Suprapubic skin (tissue), 4 donors: ENCODE measurements at regions not wholly inside any gene's neighbourhood (a gene's known extent, or its start where the extent isn't known, plus 50 kb on each side); places are given as distances from the start of the nearest gene placed in this dataset.

Experiments used
- DNase-seq, 2 donors: peaks; one replicate each; pipeline ENCODE4 v3.0.0-alpha.2; 2019; ENCODE audit warnings: low spot score in 2 of 2
- H3K27ac ChIP-seq: fragments of 200-600 bp; sonication (generic); one replicate; pipeline ENCODE4 v1.5.1; 2019
- H3K27me3 ChIP-seq: fragments of 200-600 bp; sonication (generic); one replicate; pipeline ENCODE4 v1.5.1; 2019
- H3K36me3 ChIP-seq: fragments of 200-600 bp; sonication (generic); one replicate; pipeline ENCODE4 v1.5.1; 2019
- H3K4me1 ChIP-seq: fragments of 200-600 bp; sonication (generic); one replicate; pipeline ENCODE4 v1.5.1; 2019
- H3K4me3 ChIP-seq: fragments of 200-600 bp; sonication (generic); one replicate; pipeline ENCODE4 v1.5.1; 2019; ENCODE audit warnings: mild to moderate bottlenecking
- H3K9me3 ChIP-seq: fragments of 200-600 bp; sonication (generic); one replicate; pipeline ENCODE4 v1.5.1; 2019
- EP300 ChIP-seq: sonication (generic); formaldehyde crosslinking; IDR thresholded peaks from one replicate; pipeline ENCODE4 v1.6.1; 2017; ENCODE audit warnings: antibody characterized with exemption
- POLR2A ChIP-seq, 2 donors: fragments of 450-650 bp; IDR thresholded peaks; one replicate each; pipeline ENCODE4 v1.6.1; 2017; ENCODE audit warnings: antibody characterized with exemption in 2 of 2, mild to moderate bottlenecking in 2 of 2, moderate library complexity in 2 of 2
- POLR2AphosphoS5 ChIP-seq, 3 donors: sonication (generic); formaldehyde crosslinking; IDR thresholded peaks; one replicate each; pipeline ENCODE4 v1.6.1; 2017; ENCODE audit warnings: antibody characterized with exemption in 3 of 3
- WGBS: methylation state at CpG from one replicate; pipeline ENCODE4 v1.1.5; 2018; 5-methylcytosine and 5-hydroxymethylcytosine counted together
- TF ChIP-seq, protein P1 (sequence below), 2 donors: fragments of 200-600 bp in 1 of 2; fragments of 450-650 bp in 1 of 2; sonication (generic) in 1 of 2; IDR thresholded peaks; one replicate each; pipeline ENCODE4 v1.5.1; 2016 to 2019; ENCODE audit warnings: antibody characterized with exemption in 2 of 2, mild to moderate bottlenecking in 1 of 2, moderate library complexity in 1 of 2

DNA sequence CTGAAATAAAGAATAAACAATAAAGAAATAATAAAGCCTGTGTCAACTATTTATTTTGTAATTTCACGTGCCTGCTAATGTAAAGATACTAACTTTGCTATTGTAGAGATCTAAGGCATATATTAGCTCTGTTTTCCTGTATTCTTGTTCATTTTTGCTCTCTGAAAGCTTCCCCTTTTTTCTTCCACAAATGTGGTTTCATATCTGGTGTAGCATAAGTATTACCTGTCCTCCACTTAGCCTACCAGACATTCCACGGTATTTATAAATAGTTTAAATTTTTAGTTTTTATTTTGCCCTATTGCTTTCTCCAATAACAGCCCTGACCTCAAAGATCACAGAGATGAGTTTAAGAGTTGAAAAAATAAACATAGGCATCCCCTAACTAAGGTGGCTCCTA lies 92.6 kb upstream of the ATP2B1 start:
- H3K4me1 ChIP-seq: no peaks in the 10 kb centered on the region
- H3K27ac ChIP-seq: no peak overlapping the region
- 79% methylated on average over 2 of the region's 2 CpGs for WGBS
- no peaks in the 10 kb centered on the region for H3K9me3 ChIP-seq
- no peak overlapping the region for H3K4me3 ChIP-seq
- H3K27me3 ChIP-seq: no peaks in the 10 kb centered on the region
- TF ChIP-seq EP300: no peak
- no peaks in the 10 kb centered on the region for H3K36me3 ChIP-seq
- DNase-seq: no peak

DNA sequence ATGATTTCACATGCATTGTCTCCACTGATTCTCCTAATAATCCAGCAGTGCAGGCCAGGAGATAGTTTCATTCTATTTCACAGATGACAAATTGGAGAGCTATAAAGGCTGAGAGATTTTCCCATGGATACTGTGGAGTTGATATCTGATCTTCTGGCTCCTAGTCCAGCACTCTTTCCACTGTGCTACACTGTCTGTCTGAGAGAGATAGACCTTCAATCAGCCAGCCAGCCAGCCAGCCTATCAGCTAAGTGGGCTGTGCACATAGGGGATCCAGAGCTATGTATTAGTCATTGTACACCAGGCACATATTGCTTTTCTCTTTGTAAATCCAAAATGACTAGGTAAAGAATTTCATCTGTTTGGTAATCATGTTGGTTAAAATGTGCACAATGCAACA lies 91.8 kb upstream of the ATP2B1 start:
- H3K36me3 ChIP-seq: no peaks in the 10 kb centered on the region
- H3K4me3 ChIP-seq: no peak overlapping the region
- DNase-seq: no peak
- TF ChIP-seq POLR2AphosphoS5 (IDR thresholded peaks at IDR 0.05) (no peak), EP300 (no peak), POLR2A (IDR thresholded peaks at IDR 0.05) (no peak)
- TF ChIP-seq, protein P1, sequence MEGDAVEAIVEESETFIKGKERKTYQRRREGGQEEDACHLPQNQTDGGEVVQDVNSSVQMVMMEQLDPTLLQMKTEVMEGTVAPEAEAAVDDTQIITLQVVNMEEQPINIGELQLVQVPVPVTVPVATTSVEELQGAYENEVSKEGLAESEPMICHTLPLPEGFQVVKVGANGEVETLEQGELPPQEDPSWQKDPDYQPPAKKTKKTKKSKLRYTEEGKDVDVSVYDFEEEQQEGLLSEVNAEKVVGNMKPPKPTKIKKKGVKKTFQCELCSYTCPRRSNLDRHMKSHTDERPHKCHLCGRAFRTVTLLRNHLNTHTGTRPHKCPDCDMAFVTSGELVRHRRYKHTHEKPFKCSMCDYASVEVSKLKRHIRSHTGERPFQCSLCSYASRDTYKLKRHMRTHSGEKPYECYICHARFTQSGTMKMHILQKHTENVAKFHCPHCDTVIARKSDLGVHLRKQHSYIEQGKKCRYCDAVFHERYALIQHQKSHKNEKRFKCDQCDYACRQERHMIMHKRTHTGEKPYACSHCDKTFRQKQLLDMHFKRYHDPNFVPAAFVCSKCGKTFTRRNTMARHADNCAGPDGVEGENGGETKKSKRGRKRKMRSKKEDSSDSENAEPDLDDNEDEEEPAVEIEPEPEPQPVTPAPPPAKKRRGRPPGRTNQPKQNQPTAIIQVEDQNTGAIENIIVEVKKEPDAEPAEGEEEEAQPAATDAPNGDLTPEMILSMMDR (IDR thresholded peaks at IDR 0.05): no peak
- H3K4me1 ChIP-seq: no peaks in the 10 kb centered on the region
- no peaks in the 10 kb centered on the region for H3K27me3 ChIP-seq
- H3K9me3 ChIP-seq: no peaks in the 10 kb centered on the region
- H3K27ac ChIP-seq: no peak overlapping the region

DNA sequence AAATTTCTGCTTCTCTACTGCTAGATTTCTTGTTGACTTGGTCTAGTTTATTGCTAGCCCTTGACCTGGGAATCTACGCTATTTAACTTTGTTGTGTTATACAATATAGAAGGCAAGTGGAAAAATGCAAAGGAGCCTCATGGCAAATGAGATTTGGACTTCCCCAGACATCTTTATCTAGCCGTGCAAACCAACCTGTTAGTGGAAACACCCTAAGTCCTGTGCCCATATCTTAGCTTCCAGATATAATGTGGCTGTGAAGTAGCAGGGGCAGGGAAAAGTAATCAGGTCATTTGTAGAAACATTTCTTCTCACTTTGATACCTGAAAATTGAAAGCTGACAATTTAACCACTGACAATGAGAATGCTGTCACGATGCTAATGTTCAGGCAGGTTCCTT lies 90.7 kb upstream of the ATP2B1 start:
- Histone ChIP-seq H3K9me3 (no peaks in the 10 kb centered on the region), H3K27me3 (no peaks in the 10 kb centered on the region), H3K36me3 (no peaks in the 10 kb centered on the region), H3K4me3 (no peak overlapping the region), H3K27ac (no peak overlapping the region), H3K4me1 (no peaks in the 10 kb centered on the region)
- no peak for DNase-seq
- 90% methylated on average over 3 of the region's 3 CpGs for WGBS
- TF ChIP-seq, protein P1 (IDR thresholded peaks at IDR 0.05): no peak
- no peak for TF ChIP-seq EP300
- no peak for TF ChIP-seq POLR2A (IDR thresholded peaks at IDR 0.05)
- TF ChIP-seq POLR2AphosphoS5 (IDR thresholded peaks at IDR 0.05): no peak

DNA sequence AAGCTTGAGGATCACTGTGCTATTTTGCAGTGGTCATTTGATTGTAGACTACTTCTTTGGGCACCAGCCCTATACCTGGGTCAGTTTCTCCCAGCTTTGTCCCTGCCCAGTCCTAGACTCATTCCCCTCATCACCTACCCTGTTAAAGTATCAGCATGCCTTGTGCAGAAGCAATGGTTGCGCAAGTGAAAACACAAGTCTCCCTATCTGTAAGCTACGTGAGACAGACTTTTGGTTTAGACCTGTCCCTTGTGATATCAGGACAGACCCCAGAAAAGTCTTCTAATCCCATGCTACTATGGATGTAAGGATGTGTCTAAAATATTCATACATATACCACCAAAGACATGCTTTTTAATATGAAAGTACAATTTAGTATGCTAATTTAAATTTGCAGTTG lies 88.8 kb upstream of the ATP2B1 start:
- H3K27me3 ChIP-seq: no peaks in the 10 kb centered on the region
- H3K4me1 ChIP-seq: no peaks in the 10 kb centered on the region
- no peak for TF ChIP-seq EP300
- TF ChIP-seq POLR2A (IDR thresholded peaks at IDR 0.05): no peak
- TF ChIP-seq, protein P1 (IDR thresholded peaks at IDR 0.05): no peak
- no peak for TF ChIP-seq POLR2AphosphoS5 (IDR thresholded peaks at IDR 0.05)
- H3K27ac ChIP-seq: no peak overlapping the region
- WGBS: 98% methylated on average over 2 of the region's 2 CpGs
- H3K4me3 ChIP-seq: no peak overlapping the region
- no peaks in the 10 kb centered on the region for H3K9me3 ChIP-seq
- no peaks in the 10 kb centered on the region for H3K36me3 ChIP-seq
- DNase-seq: no peak

DNA sequence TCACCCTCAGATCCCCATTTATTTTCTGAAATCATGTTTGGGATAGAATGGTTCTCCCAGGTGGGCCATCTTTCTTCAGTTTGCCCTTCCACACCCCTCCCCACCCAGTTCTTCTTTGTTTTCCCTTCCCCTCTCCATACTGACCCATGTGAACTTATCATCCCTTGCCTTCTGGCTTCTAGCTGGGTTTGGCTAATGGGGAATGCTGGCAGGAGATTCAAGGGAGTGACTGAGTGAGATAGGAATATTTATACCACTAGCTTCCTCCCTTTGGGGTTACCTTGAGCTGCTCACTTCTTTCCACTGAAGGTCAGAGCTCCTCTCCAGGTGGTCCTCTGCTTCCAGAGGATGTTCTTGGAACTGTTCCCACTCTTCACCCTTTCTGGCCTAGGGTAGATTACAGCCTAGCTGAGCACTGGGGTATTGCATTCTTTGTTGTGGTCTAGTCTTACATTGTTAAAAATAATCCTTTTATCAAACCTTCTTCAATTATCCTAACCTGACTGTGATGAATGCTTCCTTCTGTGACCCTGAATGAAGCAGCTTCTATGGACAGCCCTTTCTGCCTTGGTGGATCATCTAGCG lies 88.3 kb upstream of the ATP2B1 start:
- TF ChIP-seq EP300 (no peak), POLR2AphosphoS5 (IDR thresholded peaks at IDR 0.05) (no peak)
- DNase-seq: no peak
- no peaks in the 10 kb centered on the region for H3K4me1 ChIP-seq
- no peaks in the 10 kb centered on the region for H3K27me3 ChIP-seq
- no peak overlapping the region for H3K27ac ChIP-seq
- no peaks in the 10 kb centered on the region for H3K36me3 ChIP-seq
- 93% methylated on average over 1 of the region's 1 CpG for WGBS
- no peaks in the 10 kb centered on the region for H3K9me3 ChIP-seq
- no peak overlapping the region for H3K4me3 ChIP-seq

DNA sequence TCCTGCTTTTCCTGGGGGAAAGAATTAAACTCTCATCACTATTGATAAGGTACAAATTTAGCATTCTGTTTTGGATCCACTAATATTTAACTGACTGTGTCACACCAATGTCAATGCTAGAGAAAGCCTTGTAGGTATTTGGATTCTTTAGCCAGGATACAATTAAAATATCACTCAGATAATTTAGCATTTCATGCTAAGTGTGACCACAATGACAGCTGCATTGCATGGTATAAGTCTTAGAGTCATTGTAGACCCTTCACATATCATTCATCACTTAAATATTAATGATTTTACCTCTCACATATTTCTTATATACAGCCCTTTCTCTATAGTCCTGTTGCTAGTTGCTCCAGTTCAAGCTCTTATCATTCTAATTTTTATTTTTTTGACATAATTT lies 85.3 kb upstream of the ATP2B1 start:
- DNase-seq: no peak
- H3K4me3 ChIP-seq: no peak overlapping the region
- no peaks in the 10 kb centered on the region for H3K4me1 ChIP-seq
- H3K27ac ChIP-seq: no peak overlapping the region
- no peaks in the 10 kb centered on the region for H3K27me3 ChIP-seq
- TF ChIP-seq, protein P1 (IDR thresholded peaks at IDR 0.05): no peak
- TF ChIP-seq POLR2A (IDR thresholded peaks at IDR 0.05) (no peak), EP300 (no peak), POLR2AphosphoS5 (IDR thresholded peaks at IDR 0.05) (no peak)
- H3K9me3 ChIP-seq: no peaks in the 10 kb centered on the region
- no peaks in the 10 kb centered on the region for H3K36me3 ChIP-seq
